Fibroblast of upper back skin (primary cell): ENCODE measurements at regions not wholly inside any gene's neighbourhood (a gene's known extent, or its start where the extent isn't known, plus 50 kb on each side); places are given as distances from the start of the nearest gene placed in this dataset.
"Not testable (repeated sequence)": the region's sequence is repeated elsewhere in the genome, so short reads cannot be mapped to it uniquely, and the experiment has no call there.

Experiments used
- DNase-seq: peaks from one replicate; pipeline ENCODE4 v3.0.0-alpha.2; 2013

DNA sequence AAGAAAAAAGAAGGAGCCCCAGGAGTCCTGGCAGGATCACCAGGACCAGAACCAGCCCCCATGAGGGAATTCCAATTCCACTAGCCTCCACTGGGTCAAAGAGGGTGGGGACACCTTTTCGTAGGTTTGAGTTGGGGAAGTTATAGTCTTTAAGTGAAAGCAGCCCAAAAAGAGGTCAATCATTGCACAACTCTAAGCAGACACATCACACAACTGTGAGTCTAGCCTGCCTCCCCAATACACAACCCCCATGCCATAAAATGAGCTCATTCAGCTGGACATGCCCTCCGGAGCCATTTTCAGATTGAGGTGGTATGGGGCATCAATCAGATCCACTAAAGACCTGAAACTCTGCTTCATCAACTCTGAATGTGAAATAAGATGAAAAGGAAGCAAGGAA lies 179.9 kb downstream of the NPHP4 start:
- no peak for DNase-seq

DNA sequence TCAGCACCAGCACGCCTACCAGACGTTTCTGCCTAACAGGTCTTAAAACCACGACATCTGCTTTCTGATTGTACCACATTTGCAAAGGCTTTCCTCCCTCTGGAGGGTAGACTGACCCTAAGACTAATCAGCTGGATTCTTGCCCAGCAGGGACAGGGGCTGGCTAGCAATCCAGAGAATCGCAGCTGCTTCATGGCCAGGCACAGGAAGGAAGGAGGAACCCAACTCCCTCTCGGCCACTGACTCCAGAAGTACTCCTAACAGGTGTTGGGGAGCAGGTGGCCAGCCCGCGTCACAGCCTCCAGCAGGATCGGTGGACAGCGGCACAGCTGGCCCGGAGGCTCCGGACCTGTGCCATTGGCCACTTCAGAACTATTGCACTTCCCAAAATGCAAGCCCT lies 180.8 kb downstream of the NPHP4 start:
- no peak for DNase-seq

GRCh38 chr1:5810553-5811270 lies 181.5 kb downstream of the NPHP4 start:
- DNase-seq = no peak

DNA sequence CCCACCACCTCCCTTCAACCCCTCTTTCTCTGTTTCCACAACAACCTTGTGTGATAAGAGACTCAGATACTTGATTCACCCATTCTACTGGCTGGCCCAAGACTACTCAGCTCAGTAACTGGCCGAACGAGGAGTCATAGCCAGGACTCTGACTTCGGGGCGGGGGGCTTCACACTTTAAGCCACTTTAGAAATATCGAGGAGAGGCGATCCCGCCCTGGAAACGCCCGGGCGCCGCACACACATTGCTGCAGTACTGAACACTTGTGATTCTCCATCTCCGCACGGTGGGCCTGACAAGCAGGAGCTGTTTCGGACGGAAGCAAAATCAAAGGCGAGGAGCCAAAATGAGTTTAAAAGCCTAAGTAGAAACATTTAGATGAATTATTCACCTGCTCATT lies 182.1 kb downstream of the NPHP4 start:
- DNase-seq = no peak

DNA sequence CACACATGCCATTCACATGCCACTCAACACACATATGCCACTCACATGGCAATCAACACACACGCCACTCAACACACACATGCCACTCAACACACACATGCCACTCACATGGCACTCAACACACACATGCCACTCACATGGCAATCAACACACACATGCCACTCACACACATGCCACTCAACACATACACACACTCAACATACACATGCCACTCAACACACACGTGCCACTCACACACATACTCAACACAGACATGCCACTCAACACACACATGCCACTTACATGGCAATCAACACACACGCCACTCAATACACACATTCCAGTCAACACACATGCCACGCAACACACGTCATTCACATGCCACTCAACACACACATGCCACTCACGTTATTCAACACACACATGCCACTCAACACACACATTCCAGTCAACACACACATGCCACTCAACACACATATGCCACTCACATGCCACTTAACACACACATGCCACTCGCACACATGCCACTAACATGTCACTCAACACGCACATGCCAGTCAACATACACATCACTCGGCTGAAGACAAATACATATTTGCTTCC lies 182.9 kb downstream of the NPHP4 start:
- DNase-seq = no peak

DNA sequence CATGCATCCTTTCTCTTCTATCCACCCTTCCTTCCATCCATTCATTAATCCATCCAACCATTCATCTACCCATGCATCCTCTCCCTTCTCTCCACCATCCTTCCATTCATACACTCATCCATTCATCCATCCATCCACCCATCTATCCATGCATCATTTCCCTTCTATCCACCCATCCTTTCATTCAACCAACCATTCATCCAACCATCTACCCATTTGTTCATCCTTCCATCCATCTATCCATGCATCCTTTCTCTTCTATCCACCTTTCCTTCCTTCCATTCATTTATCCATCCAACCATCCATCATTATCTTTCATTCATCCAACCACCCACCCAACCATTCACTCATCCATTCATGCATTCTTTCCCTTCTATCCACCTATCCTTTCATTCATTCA lies 188.4 kb downstream of the NPHP4 start:
- no peak for DNase-seq

DNA sequence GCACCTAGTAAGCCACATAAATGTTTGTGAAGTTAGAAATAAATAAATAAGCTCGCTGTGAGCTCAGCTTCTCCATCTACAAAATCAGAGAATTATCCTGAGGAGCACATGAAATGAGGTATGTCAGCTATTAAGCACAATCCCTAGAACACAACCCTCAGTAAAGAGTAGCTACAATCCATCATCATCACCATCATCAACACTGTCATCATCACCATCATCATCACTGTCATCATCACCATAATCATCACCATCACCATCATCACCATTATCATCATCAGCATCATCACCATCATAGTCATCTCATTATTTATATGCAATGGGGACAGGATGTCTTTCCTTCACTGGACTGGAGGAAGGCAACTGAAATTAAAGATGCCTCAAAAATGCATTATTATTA lies 189.6 kb downstream of the NPHP4 start:
- DNase-seq = no peak

- DNase-seq = no peak
Measured at GRCh38 chr1:5798904-5799303, 193.3 kb downstream of the NPHP4 start.

DNA sequence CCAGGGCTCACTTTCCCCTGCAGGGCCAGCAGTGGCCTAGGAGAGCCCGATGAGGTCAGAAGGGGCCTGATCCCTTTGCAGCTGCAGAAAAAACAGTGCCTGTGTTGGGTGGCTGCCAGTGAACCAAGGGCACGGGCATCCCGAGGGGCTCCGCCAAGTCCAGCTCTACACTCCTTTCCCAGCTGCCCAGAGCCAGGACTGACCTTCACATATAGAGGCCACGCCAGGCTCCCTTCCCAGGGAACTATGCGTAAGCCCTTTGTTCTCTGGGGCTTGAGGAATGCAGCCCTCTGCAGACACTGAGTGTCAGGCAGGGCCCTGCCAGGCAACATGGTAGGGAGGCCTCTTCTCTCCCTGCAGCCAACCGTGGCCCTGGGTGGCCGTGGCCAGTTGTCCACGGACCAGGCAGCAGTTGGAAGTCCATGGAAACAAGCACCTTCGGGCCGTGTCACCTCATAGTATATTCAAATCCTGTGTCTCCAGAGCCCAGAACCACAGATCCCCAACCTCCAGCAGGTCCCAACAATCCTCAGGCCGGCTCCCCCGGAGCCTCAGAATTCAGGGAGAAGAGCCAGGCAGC lies 194.0 kb downstream of the NPHP4 start:
- DNase-seq = no peak

DNA sequence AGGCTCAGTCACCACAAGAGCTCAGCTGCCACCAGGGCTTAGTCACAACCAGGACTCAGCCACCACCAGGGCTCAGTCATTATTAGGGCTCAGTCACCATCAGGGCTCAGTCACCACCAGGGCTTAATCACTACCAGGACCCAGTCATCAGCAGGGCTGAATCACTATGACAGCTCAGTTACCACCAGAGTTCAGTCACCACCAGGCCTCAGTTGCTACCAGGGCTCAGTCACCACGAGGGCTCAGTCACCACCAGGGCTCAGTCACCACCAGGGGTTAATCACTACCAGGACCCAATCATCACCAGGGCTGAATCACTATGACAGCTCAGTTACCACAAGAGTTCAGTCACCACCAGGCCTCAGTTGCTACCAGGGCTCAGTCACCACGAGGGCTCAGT lies 196.2 kb downstream of the NPHP4 start:
- DNase-seq = no peak

GRCh38 chr1:5794279-5794678 lies 197.9 kb downstream of the NPHP4 start:
- DNase-seq = no peak

DNA sequence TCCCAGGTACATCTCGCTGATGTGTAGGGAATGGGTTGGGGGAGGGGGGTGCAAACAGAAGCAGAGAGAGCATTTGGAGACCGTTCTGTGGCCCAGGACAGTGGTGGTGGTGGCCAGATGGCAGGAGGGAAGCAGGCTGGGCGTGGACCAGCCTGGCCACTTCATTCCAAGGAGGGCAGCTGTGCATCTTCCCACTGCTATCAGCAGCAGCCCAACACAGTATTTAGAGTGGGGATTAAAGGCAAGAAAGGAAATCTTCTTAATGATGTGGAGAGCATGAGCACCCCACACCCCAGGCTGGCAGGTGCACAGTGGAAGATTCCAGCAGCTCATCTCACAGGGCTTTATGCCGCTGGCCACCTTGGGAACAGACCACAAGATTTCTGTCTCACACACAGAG lies 198.7 kb downstream of the NPHP4 start:
- DNase-seq = no peak

GRCh38 chr1:5781079-5781478 lies 211.1 kb downstream of the NPHP4 start:
- no peak for DNase-seq

- DNase-seq = no peak
Measured at GRCh38 chr1:5780324-5780716, 211.9 kb downstream of the NPHP4 start.

DNA sequence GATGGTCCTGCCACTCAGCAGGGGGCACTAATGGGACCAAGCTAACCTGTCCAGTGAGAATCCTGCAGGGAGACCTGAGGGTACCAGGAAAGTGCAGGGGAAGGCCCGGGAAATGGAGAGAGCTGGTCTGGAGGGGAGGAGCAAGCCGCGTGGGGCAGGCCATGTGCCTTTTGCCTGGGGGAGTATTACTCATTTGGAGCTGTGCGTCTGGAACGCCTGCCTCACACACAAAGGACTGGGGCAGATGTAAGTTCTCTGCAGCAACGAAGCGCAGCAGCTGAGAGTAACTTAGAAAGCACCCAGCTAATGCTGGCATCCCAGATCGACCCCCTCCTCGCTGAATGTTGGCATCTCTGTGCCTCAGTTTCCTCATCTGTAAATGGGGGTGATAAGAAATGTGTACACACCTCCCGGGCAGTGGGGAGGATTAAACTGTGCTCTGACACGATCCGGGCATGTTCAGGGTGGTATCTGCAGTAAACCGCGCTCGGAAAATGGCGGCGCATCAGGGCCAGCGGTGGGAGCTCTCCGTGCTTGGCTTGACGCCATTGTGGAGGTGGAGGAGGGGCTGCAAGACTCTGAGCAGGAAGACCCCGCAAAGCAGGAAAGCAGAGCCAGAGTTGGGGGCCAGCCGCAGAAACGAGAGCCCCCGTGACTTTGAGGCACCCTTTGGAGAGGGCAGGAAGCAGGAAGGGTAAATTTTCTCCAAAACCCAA lies 212.5 kb downstream of the NPHP4 start:
- no peak for DNase-seq

DNA sequence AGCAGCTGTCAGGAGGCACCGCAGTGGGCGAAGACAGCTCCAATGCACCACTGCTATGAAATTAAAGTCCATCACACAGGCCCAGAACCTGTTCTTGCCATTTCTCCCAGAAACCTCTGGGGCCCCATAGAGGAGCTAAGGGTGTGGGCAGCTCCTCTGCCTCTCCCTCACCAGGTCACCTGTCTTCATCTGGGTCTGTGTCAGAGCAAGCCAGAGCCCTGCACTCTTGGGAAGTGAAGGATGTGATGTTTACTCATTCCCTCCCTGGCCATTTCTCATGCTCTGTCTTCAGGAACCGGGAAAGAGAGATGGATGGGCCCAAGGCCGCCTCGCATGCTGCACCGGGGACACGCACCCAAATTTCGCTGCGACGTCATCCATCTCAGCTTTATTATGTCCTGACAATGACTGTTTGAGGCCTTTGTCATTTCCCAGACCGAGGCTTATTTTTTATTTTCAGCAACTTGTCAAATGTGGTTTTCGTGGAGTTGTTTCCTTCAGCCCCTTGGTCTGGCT lies 216.1 kb downstream of the NPHP4 start:
- DNase-seq = no peak

- no peak for DNase-seq
Measured at GRCh38 chr1:5774019-5774418, 218.2 kb downstream of the NPHP4 start.

GRCh38 chr1:5771788-5772187 lies 220.4 kb downstream of the NPHP4 start:
- DNase-seq = no peak

DNA sequence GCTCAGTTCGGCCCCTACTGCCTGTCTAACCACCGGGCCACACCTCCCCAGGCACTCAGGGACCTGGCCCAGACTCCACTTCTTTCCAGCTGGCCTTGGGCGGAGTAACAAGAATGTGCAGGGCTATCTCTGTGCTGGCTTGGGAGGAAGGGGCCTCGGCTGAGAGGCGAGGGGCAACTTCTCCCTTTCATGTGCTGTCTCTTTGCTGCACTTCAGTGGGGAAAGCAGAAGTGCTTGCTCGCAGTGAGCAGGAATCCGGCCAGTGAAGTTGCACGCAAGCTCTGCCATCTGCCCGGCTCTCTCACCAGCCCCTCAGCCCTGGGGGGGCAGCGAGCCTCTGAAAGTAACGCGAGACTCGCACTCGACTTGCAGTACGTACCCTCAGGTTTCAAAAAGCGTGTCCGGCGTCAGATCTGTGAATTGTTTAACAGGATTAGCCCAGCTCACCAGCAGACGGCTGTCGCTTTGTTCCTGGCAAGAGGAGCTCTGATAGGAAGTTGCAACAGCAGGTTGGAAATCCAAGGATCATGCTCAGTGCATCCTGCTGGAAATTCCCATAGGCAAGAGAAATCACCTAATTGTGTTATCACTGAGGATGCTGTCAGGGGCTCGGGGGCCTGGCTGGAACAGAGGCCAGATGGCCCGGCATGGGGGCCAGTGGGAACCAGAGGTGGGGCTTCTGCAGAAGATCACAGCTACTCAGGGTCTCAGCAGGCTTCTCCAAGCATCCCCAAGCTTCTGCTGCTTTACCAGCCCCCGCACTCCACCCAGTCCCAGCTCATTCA lies 221.1 kb downstream of the NPHP4 start:
- DNase-seq = no peak

GRCh38 chr1:5769760-5770159 lies 222.5 kb downstream of the NPHP4 start:
- DNase-seq = no peak

DNA sequence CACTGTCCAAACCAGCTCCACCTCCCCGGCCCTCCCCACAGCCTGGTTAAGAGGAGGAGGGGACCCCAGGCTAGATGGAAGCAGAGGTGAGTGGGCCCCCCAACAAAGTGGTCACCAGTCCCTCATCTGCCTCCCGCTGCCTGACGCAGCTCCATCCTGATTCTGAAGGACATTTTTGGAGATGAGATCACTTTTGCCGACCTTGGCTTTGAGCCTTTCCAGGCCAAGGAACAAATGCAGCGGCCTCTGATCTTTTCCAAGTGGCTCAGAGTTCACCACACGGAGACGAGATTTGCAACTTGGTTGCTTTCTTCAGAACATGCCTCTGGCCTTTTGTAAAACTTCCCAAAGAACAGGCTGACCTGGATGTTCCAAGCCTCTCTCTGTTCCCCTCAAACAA lies 223.1 kb downstream of the NPHP4 start:
- no peak for DNase-seq

DNA sequence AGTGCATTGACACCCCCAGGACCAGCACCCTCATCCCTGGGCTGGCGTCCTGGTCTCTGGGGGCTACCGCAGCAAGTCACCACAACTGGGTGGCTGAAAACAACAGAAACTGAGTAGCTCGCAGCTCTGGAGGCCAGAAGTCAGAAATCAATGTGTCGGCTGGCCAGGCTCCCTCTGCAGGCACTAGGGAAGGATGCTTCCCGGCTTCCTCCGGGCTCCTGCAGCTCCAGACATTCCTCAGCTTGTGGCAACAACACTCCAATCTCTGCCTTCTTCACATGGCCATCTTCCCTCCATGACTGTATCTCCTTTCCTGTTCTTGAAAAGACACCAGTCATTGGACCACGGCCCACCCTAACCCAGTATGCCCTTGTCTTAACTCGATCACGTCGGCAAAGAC lies 224.2 kb downstream of the NPHP4 start:
- no peak for DNase-seq

DNA sequence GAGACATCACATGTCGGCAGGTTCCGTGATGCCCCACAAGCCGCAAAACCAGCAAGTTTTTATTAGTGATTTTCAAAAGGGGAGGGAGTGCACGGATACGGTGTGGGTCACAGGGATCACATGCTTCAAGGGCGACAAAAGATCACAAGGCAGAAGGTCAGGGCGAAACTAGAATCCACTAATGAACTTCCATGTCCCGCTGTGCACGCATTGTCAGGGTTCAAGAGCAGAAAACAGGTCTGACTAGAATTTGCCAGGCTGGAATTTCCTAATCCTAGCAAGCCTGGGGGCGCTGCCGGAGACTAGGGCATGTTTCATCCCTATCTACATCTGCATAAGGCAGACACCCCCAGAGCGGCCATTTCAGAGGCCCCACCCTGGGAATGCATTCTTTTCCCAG lies 225.2 kb downstream of the NPHP4 start:
- not testable (repeated sequence) for DNase-seq
